Fibroblast of mammary gland (primary cell): ENCODE measurements at regions not wholly inside any gene's neighbourhood (a gene's known extent, or its start where the extent isn't known, plus 50 kb on each side); places are given as distances from the start of the nearest gene placed in this dataset.

ENCODE experiments used
- DNase-seq: peaks from one replicate; pipeline ENCODE4 v3.0.0-alpha.2; 2010; ENCODE audit warnings: low read depth
- H3K4me3 ChIP-seq: 2 replicates; pipeline ENCODE4 v1.5.1; 2011; ENCODE audit warnings: low read depth, mild to moderate bottlenecking, low read length, moderate library complexity; ENCODE audit not compliant: control insufficient read depth
- CTCF ChIP-seq: conservative IDR thresholded peaks from 2 replicates; pipeline ENCODE4 v1.5.1; 2011; ENCODE audit warnings: low read depth, low read length, inconsistent platforms; ENCODE audit not compliant: control insufficient read depth, insufficient read depth

GRCh38 chr10:78306358-78306757 is 272.7 kb downstream of the RPS24 start:
- no peak for TF ChIP-seq CTCF
- no peak overlapping the region for H3K4me3 ChIP-seq
- DNase-seq = no peak

GRCh38 chr10:78307576-78307975 is 273.9 kb downstream of the RPS24 start:
- no peak for DNase-seq
- no peak for TF ChIP-seq CTCF
- no peak overlapping the region for H3K4me3 ChIP-seq

GRCh38 chr10:78309536-78310237 is 276.0 kb downstream of the RPS24 start:
- TF ChIP-seq CTCF = no peak
- DNase-seq = no peak
- H3K4me3 ChIP-seq = no peak overlapping the region

- no peak for DNase-seq
- TF ChIP-seq CTCF = no peak
- no peak overlapping the region for H3K4me3 ChIP-seq
These were observed 276.9 kb downstream of the RPS24 start for GRCh38 chr10:78310481-78311080.

- peak; percentile 51 for DNase-seq
- no peak overlapping the region for H3K4me3 ChIP-seq
- TF ChIP-seq CTCF = no peak
These were observed 278.8 kb downstream of the RPS24 start for GRCh38 chr10:78312197-78313047.

- H3K4me3 ChIP-seq = no peak overlapping the region
- TF ChIP-seq CTCF = no peak
- no peak for DNase-seq
These were observed 279.4 kb downstream of the RPS24 start for GRCh38 chr10:78313048-78313381.
